Activated gamma-delta T cell (primary cell): ENCODE measurements at regions not wholly inside any gene's neighbourhood (a gene's known extent, or its start where the extent isn't known, plus 50 kb on each side); places are given as distances from the start of the nearest gene placed in this dataset.

ENCODE experiments used
- DNase-seq: peaks from one replicate; lab custom pipeline; 2025; lab: John Stamatoyannopoulos, UW

- no peak for DNase-seq
Measured at GRCh38 chr16:65964752-65965151, 401.7 kb upstream of the CDH5 start.

- DNase-seq, result no peak
Measured at GRCh38 chr16:65961476-65962143, 404.9 kb upstream of the CDH5 start.

GRCh38 chr16:65959983-65960382 lies 406.5 kb upstream of the CDH5 start:
- no peak for DNase-seq

- no peak for DNase-seq
Measured at GRCh38 chr16:65958086-65958485, 408.4 kb upstream of the CDH5 start.

GRCh38 chr16:65956100-65956499 lies 410.4 kb upstream of the CDH5 start:
- no peak for DNase-seq

GRCh38 chr16:65954446-65954845 lies 412.0 kb upstream of the CDH5 start:
- no peak for DNase-seq

- no peak for DNase-seq
Measured at GRCh38 chr16:65950211-65950610, 416.3 kb upstream of the CDH5 start.

GRCh38 chr16:65948361-65948760 lies 418.1 kb upstream of the CDH5 start:
- DNase-seq, result no peak

- DNase-seq, result no peak
Measured at GRCh38 chr16:65947951-65948350, 418.5 kb upstream of the CDH5 start.

GRCh38 chr16:65945493-65945892 lies 421.0 kb upstream of the CDH5 start:
- DNase-seq, result no peak

GRCh38 chr16:65944361-65944760 lies 422.1 kb upstream of the CDH5 start:
- no peak for DNase-seq

GRCh38 chr16:65940711-65941110 lies 425.8 kb upstream of the CDH5 start:
- DNase-seq, result no peak

- DNase-seq, result no peak
Measured at GRCh38 chr16:65938083-65938482, 428.4 kb upstream of the CDH5 start.

GRCh38 chr16:65937455-65937854 lies 429.0 kb upstream of the CDH5 start:
- no peak for DNase-seq

GRCh38 chr16:65936096-65936495 lies 430.4 kb upstream of the CDH5 start:
- DNase-seq, result no peak

- DNase-seq, result no peak
Measured at GRCh38 chr16:65934443-65934842, 432.0 kb upstream of the CDH5 start.

GRCh38 chr16:65933703-65934102 lies 432.8 kb upstream of the CDH5 start:
- no peak for DNase-seq

GRCh38 chr16:65932350-65933072 lies 434.0 kb upstream of the CDH5 start:
- no peak for DNase-seq

- DNase-seq, result no peak
Measured at GRCh38 chr16:65922923-65923322, 443.6 kb upstream of the CDH5 start.

- DNase-seq, result no peak
Measured at GRCh38 chr16:65919986-65920376, 446.5 kb upstream of the CDH5 start.

- no peak for DNase-seq
Measured at GRCh38 chr16:65919145-65919985, 447.1 kb upstream of the CDH5 start.

GRCh38 chr16:65917466-65917865 lies 449.0 kb upstream of the CDH5 start:
- no peak for DNase-seq

- DNase-seq, result no peak
Measured at GRCh38 chr16:65916995-65917394, 449.5 kb upstream of the CDH5 start.
